ENCODE measurements at regions not wholly inside any gene's neighbourhood (a gene's known extent, or its start where the extent isn't known, plus 50 kb on each side); places are given as distances from the start of the nearest gene placed in this dataset.

- H3K9me3 ChIP-seq (ENCODE audit: low read length): no peaks in the 10 kb centered on the region
- TF ChIP-seq EZH2phosphoT487 (IDR thresholded peaks at IDR 0.05; ENCODE audit: borderline replicate concordance, low read depth, low read length): no peak
- TF ChIP-seq CTCF (conservative IDR thresholded peaks at IDR 0.05; ENCODE audit: low read length): no peak
- H3K4me2 ChIP-seq (ENCODE audit: low read length): no peak overlapping the region
- H3K4me1 ChIP-seq (ENCODE audit: insufficient read depth, low read length, poor library complexity, severe bottlenecking): no peaks in the 10 kb centered on the region
- H3K27ac ChIP-seq (ENCODE audit: low read depth, low read length, poor library complexity, severe bottlenecking): no peak overlapping the region
- no TSS peak for BruUV-seq (replicated peaks)
- no peak overlapping the region for H2AFZ ChIP-seq (ENCODE audit: low read length)
- no peaks in the 10 kb centered on the region for H4K20me1 ChIP-seq (ENCODE audit: insufficient read depth, low read length)
- H3K9me2 ChIP-seq (ENCODE audit: insufficient read depth, low read length): no peaks in the 10 kb centered on the region
- H3K4me3 ChIP-seq (ENCODE audit: low read depth, low read length, poor library complexity, severe bottlenecking): no peak overlapping the region
- CTCF ChIA-PET (ENCODE audit: unreplicated experiment): no interaction called here
- POLR2A ChIA-PET: no interaction called here
- no peak for DNase-seq (ENCODE audit: low spot score)
- H3K79me2 ChIP-seq (ENCODE audit: insufficient read depth, low read depth, low read length): no peaks in the 10 kb centered on the region
- no peaks in the 10 kb centered on the region for H3K36me3 ChIP-seq (ENCODE audit: insufficient read depth, low read length)
- intact Hi-C loops (cut with micrococcal nuclease; ENCODE audit: unreplicated experiment): no loop called here
These were observed 773.1 kb downstream of the NTRK3 start for GRCh38 chr15:87483468-87483867.

GRCh38 chr15:87481126-87481525 lies 775.4 kb downstream of the NTRK3 start:
- POLR2A ChIA-PET: no interaction called here
- DNase-seq (ENCODE audit: low spot score): no peak
- no peak overlapping the region for H3K4me3 ChIP-seq (ENCODE audit: low read depth, low read length, poor library complexity, severe bottlenecking)

GRCh38 chr15:87478687-87479072 lies 777.9 kb downstream of the NTRK3 start:
- H3K9me2 ChIP-seq (ENCODE audit: insufficient read depth, low read length): no peaks in the 10 kb centered on the region
- H3K4me1 ChIP-seq (ENCODE audit: insufficient read depth, low read length, poor library complexity, severe bottlenecking): no peaks in the 10 kb centered on the region
- no peak overlapping the region for H3K4me3 ChIP-seq (ENCODE audit: low read depth, low read length, poor library complexity, severe bottlenecking)
- CTCF ChIA-PET (ENCODE audit: unreplicated experiment): interaction anchor here (0.6 kb wide), 1 partner anchor 76 kb away, joined by 3 read pairs; no protein-coding TSS in a partner anchor
- no peak for TF ChIP-seq EZH2phosphoT487 (IDR thresholded peaks at IDR 0.05; ENCODE audit: borderline replicate concordance, low read depth, low read length)
- H3K9me3 ChIP-seq (ENCODE audit: low read length): no peaks in the 10 kb centered on the region
- no peak overlapping the region for H3K27ac ChIP-seq (ENCODE audit: low read depth, low read length, poor library complexity, severe bottlenecking)
- no peak overlapping the region for H2AFZ ChIP-seq (ENCODE audit: low read length)
- H3K36me3 ChIP-seq (ENCODE audit: insufficient read depth, low read length): no peaks in the 10 kb centered on the region
- H3K79me2 ChIP-seq (ENCODE audit: insufficient read depth, low read depth, low read length): no peaks in the 10 kb centered on the region
- H3K4me2 ChIP-seq (ENCODE audit: low read length): no peak overlapping the region
- intact Hi-C loops (cut with micrococcal nuclease; ENCODE audit: unreplicated experiment): no loop called here
- H4K20me1 ChIP-seq (ENCODE audit: insufficient read depth, low read length): no peaks in the 10 kb centered on the region
- no TSS peak for BruUV-seq (replicated peaks)
- POLR2A ChIA-PET: interaction anchor here (0.7 kb wide), 1 partner anchor 238 kb away, joined by 4 read pairs; no protein-coding TSS in a partner anchor
- no peak for DNase-seq (ENCODE audit: low spot score)

More at GRCh38 chr15:87481126-87481525, 775.4 kb downstream of the NTRK3 start:
- no peaks in the 10 kb centered on the region for H4K20me1 ChIP-seq (ENCODE audit: insufficient read depth, low read length)
- TF ChIP-seq CTCF (conservative IDR thresholded peaks at IDR 0.05; ENCODE audit: low read length) (no peak), EZH2phosphoT487 (IDR thresholded peaks at IDR 0.05; ENCODE audit: borderline replicate concordance, low read depth, low read length) (no peak)
- H3K4me2 ChIP-seq (ENCODE audit: low read length): no peak overlapping the region
- no peaks in the 10 kb centered on the region for H3K79me2 ChIP-seq (ENCODE audit: insufficient read depth, low read depth, low read length)
- CTCF ChIA-PET (ENCODE audit: unreplicated experiment): no interaction called here
- no peak overlapping the region for H3K27ac ChIP-seq (ENCODE audit: low read depth, low read length, poor library complexity, severe bottlenecking)
- intact Hi-C loops (cut with micrococcal nuclease; ENCODE audit: unreplicated experiment): no loop called here
- H3K4me1 ChIP-seq (ENCODE audit: insufficient read depth, low read length, poor library complexity, severe bottlenecking): no peaks in the 10 kb centered on the region
- H2AFZ ChIP-seq (ENCODE audit: low read length): no peak overlapping the region
- H3K9me2 ChIP-seq (ENCODE audit: insufficient read depth, low read length): no peaks in the 10 kb centered on the region
- no peaks in the 10 kb centered on the region for H3K36me3 ChIP-seq (ENCODE audit: insufficient read depth, low read length)
- H3K9me3 ChIP-seq (ENCODE audit: low read length): no peaks in the 10 kb centered on the region
- no TSS peak for BruUV-seq (replicated peaks)

Data from OCI-LY7 (cell line).